T-cell (primary cell): ENCODE measurements at regions not wholly inside any gene's neighbourhood (a gene's known extent, or its start where the extent isn't known, plus 50 kb on each side); places are given as distances from the start of the nearest gene placed in this dataset.
"Not testable (repeated sequence)": the region's sequence is repeated elsewhere in the genome, so short reads cannot be mapped to it uniquely, and the experiment has no call there.

ENCODE experiments used
- ATAC-seq, 4 experiments: fragments of 200-7000 bp in 3 of 4; fragments of 150-1000 bp in 1 of 4; cut with Tn5 transposase; replicated peaks in 1 of 4; 1 replicate in 3 of 4; 2 replicates in 1 of 4; pipeline ENCODE4 v1.10.0; 2021; ENCODE audit warnings: moderate library complexity in 3 of 4, mild to moderate bottlenecking in 2 of 4, moderate number of reproducible peaks in 1 of 4
- CTCF ChIA-PET, 2 donors: fragments of 300-600 bp; sonication (Branson Sonifier 250); formaldehyde crosslinking; loops; one replicate each; lab custom pipeline; 2022; ENCODE audit warnings: antibody characterized with exemption in 2 of 2; lab: Charles Lee
- POLR2A ChIA-PET, 2 donors: fragments of 300-600 bp; sonication (Branson Sonifier 250); formaldehyde crosslinking; loops; one replicate each; lab custom pipeline; 2022; ENCODE audit warnings: antibody characterized with exemption in 2 of 2; lab: Charles Lee
- DNase-seq, 35 experiments: peaks; one replicate each; pipeline versions ENCODE4 v3.0.0 to v3.0.0-alpha.2; 2013 to 2023
- H3K27ac ChIP-seq: one replicate; pipeline ENCODE4 v1.5.1; 2013; ENCODE audit warnings: low read length
- H3K27me3 ChIP-seq, 2 experiments: replicated peaks in 1 of 2; 1 replicate in 1 of 2; 2 replicates in 1 of 2; pipeline versions ENCODE4 v1.6.1 to v1.7.0; 2013; ENCODE audit warnings: low read length in 1 of 2, mixed read lengths in 1 of 2; ENCODE audit not compliant: control insufficient read depth in 2 of 2, insufficient read depth in 2 of 2; ENCODE audit errors: extremely low read depth in 1 of 2
- H3K36me3 ChIP-seq, 2 donors: 1 replicate in 1 of 2; 2 replicates in 1 of 2; pipeline versions ENCODE4 v1.6.1 to v1.7.0; 2013; ENCODE audit warnings: low read length in 1 of 2; ENCODE audit not compliant: control insufficient read depth in 2 of 2, insufficient read depth in 1 of 2; ENCODE audit errors: extremely low read depth in 1 of 2
- H3K4me1 ChIP-seq, 2 experiments: 1 replicate in 1 of 2; 2 replicates in 1 of 2; pipeline versions ENCODE4 v1.6.1 to v1.7.0; 2013; ENCODE audit warnings: low read length in 2 of 2, mixed read lengths in 1 of 2; ENCODE audit not compliant: insufficient read depth in 2 of 2, control insufficient read depth in 1 of 2; ENCODE audit errors: extremely low read depth in 1 of 2
- H3K4me3 ChIP-seq, 2 donors: 1 replicate in 1 of 2; 2 replicates in 1 of 2; pipeline versions ENCODE4 v1.5.1 to v1.7.0; 2013; ENCODE audit warnings: mild to moderate bottlenecking in 2 of 2, low read length in 1 of 2, moderate library complexity in 1 of 2; ENCODE audit not compliant: control insufficient read depth in 1 of 2; ENCODE audit errors: extremely low read depth in 1 of 2
- H3K9me3 ChIP-seq: 2 replicates; pipeline ENCODE4 v1.7.0; 2013
- H3K27ac Mint-ChIP-seq, 2 donors: one replicate each; pipeline ENCODE4 v1.8.0; 2020 to 2021; ENCODE audit warnings: mild to moderate bottlenecking in 2 of 2, mixed read lengths in 2 of 2
- H3K27me3 Mint-ChIP-seq, 2 donors: one replicate each; pipeline ENCODE4 v1.8.0; 2021 to 2022; ENCODE audit warnings: mixed read lengths in 2 of 2
- H3K36me3 Mint-ChIP-seq: one replicate; pipeline ENCODE4 v1.8.0; 2021; ENCODE audit warnings: mixed read lengths
- H3K4me1 Mint-ChIP-seq, 3 donors: one replicate each; pipeline ENCODE4 v1.8.0; 2020 to 2022; ENCODE audit warnings: mixed read lengths in 3 of 3, mild to moderate bottlenecking in 1 of 3
- H3K4me3 Mint-ChIP-seq, 3 donors: one replicate each; pipeline ENCODE4 v1.8.0; 2020 to 2022; ENCODE audit warnings: mild to moderate bottlenecking in 3 of 3, mixed read lengths in 3 of 3, moderate library complexity in 3 of 3
- H3K9me3 Mint-ChIP-seq, 3 donors: one replicate each; pipeline ENCODE4 v1.8.0; 2020 to 2022; ENCODE audit warnings: mixed read lengths in 3 of 3
- WGBS: methylation state at CpG from one replicate; pipeline ENCODE4 v1.1.5; 2013; ENCODE audit warnings: missing lambda C conversion rate; ENCODE audit not compliant: insufficient coverage; 5-methylcytosine and 5-hydroxymethylcytosine counted together

- Histone ChIP-seq H3K4me1 (no peaks in the 10 kb centered on the region), H3K4me3 (no peak overlapping the region), H3K9me3 (no peaks in the 10 kb centered on the region), H3K36me3 (no peaks in the 10 kb centered on the region), H3K27me3 (no peaks in the 10 kb centered on the region), H3K27ac (no peak overlapping the region)
- ChIA-PET CTCF (interaction anchor here in 1 of 2 donors (0.7 kb wide), 1 partner anchor 15 kb away, joined by 3 read pairs; no protein-coding TSS in a partner anchor), POLR2A (no interaction called here)
- H3K36me3 Mint-ChIP-seq: no peaks in the 10 kb centered on the region
- DNase-seq (no peak), ATAC-seq (no peak)
- WGBS: 40% methylated on average over 1 of the region's 3 CpGs
- no peak overlapping the region for H3K4me3 Mint-ChIP-seq
- no peak overlapping the region for H3K27ac Mint-ChIP-seq
- H3K9me3 Mint-ChIP-seq: peaks cover 0 to 11% (median 3%) of the 10 kb centered on the region in 3 donors
- no peaks in the 10 kb centered on the region for H3K27me3 Mint-ChIP-seq
- no peaks in the 10 kb centered on the region for H3K4me1 Mint-ChIP-seq
Measured at GRCh38 chr4:103948244-103949018, 228.6 kb upstream of the TACR3 start.

GRCh38 chr4:103947617-103948016 is 227.8 kb upstream of the TACR3 start:
- H3K4me3 Mint-ChIP-seq: no peak overlapping the region
- H3K27me3 Mint-ChIP-seq: no peaks in the 10 kb centered on the region
- no peak overlapping the region for H3K4me3 ChIP-seq
- peaks cover 0 to 3% (median 3%) of the 10 kb centered on the region in 3 donors for H3K9me3 Mint-ChIP-seq
- ATAC-seq (no peak), DNase-seq (no peak)
- no peak overlapping the region for H3K27ac Mint-ChIP-seq
- H3K36me3 ChIP-seq: no peaks in the 10 kb centered on the region
- ChIA-PET POLR2A (no interaction called here), CTCF (interaction anchor here in 1 of 2 donors (0.7 kb wide), 1 partner anchor 14 kb away, joined by 3 read pairs; no protein-coding TSS in a partner anchor)
- no peaks in the 10 kb centered on the region for H3K4me1 Mint-ChIP-seq
- no peaks in the 10 kb centered on the region for H3K27me3 ChIP-seq
- no peaks in the 10 kb centered on the region for H3K9me3 ChIP-seq
- H3K4me1 ChIP-seq: no peaks in the 10 kb centered on the region
- WGBS: 63% methylated on average over 1 of the region's 1 CpG
- no peak overlapping the region for H3K27ac ChIP-seq
- H3K36me3 Mint-ChIP-seq: no peaks in the 10 kb centered on the region

- H3K4me1 Mint-ChIP-seq, H3K36me3 ChIP-seq, H3K4me3 Mint-ChIP-seq, POLR2A ChIA-PET, H3K4me1 ChIP-seq, H3K9me3 ChIP-seq, H3K27me3 Mint-ChIP-seq, CTCF ChIA-PET, H3K27ac Mint-ChIP-seq, H3K4me3 ChIP-seq, H3K36me3 Mint-ChIP-seq, H3K27ac ChIP-seq, DNase-seq, H3K9me3 Mint-ChIP-seq, H3K27me3 ChIP-seq, ATAC-seq: not testable (repeated sequence)
- WGBS: 75% methylated on average over 1 of the region's 3 CpGs
Measured at GRCh38 chr4:103946621-103947268, 227.0 kb upstream of the TACR3 start.

GRCh38 chr4:103938488-103938887 is 218.7 kb upstream of the TACR3 start:
- ATAC-seq (no peak), DNase-seq (no peak)
- Mint-ChIP-seq H3K4me1 (no peaks in the 10 kb centered on the region), H3K4me3 (no peak overlapping the region), H3K27ac (no peak overlapping the region), H3K9me3 (no peaks in the 10 kb centered on the region), H3K27me3 (no peaks in the 10 kb centered on the region), H3K36me3 (no peaks in the 10 kb centered on the region)
- ChIA-PET CTCF (no interaction called here), POLR2A (no interaction called here)
- WGBS: 94% methylated on average over 2 of the region's 4 CpGs
- Histone ChIP-seq H3K4me3 (no peak overlapping the region), H3K27ac (no peak overlapping the region), H3K36me3 (no peaks in the 10 kb centered on the region), H3K27me3 (no peaks in the 10 kb centered on the region), H3K9me3 (no peaks in the 10 kb centered on the region), H3K4me1 (no peaks in the 10 kb centered on the region)

- CTCF ChIA-PET: no interaction called here
- no peak overlapping the region for H3K27ac ChIP-seq
- H3K4me1 Mint-ChIP-seq: no peaks in the 10 kb centered on the region
- no peak overlapping the region for H3K4me3 Mint-ChIP-seq
- no peaks in the 10 kb centered on the region for H3K36me3 Mint-ChIP-seq
- no peak for ATAC-seq
- no peaks in the 10 kb centered on the region for H3K27me3 Mint-ChIP-seq
- DNase-seq: no peak
- H3K36me3 ChIP-seq: no peaks in the 10 kb centered on the region
- POLR2A ChIA-PET: no interaction called here
- H3K9me3 ChIP-seq: no peaks in the 10 kb centered on the region
- WGBS: 94% methylated on average over 21 of the region's 26 CpGs
- H3K4me1 ChIP-seq: no peaks in the 10 kb centered on the region
- no peaks in the 10 kb centered on the region for H3K27me3 ChIP-seq
- no peak overlapping the region for H3K4me3 ChIP-seq
- H3K27ac Mint-ChIP-seq: no peak overlapping the region
- H3K9me3 Mint-ChIP-seq: no peaks in the 10 kb centered on the region
Measured at GRCh38 chr4:103936653-103937145, 216.9 kb upstream of the TACR3 start.

GRCh38 chr4:103934178-103934789 is 214.5 kb upstream of the TACR3 start:
- peak in 1 of 35 experiments; percentile 37 for DNase-seq
- no peaks in the 10 kb centered on the region for H3K4me1 Mint-ChIP-seq
- WGBS: no CpG with 5 or more reads among the region's 2 CpGs
- ChIA-PET CTCF (interaction anchor here in 1 of 2 donors (1.0 kb wide), 1 partner anchor 11 kb away, joined by 3 read pairs; no protein-coding TSS in a partner anchor), POLR2A (no interaction called here)
- H3K27ac Mint-ChIP-seq: no peak overlapping the region
- no peaks in the 10 kb centered on the region for H3K36me3 Mint-ChIP-seq
- H3K27ac ChIP-seq: no peak overlapping the region
- no peaks in the 10 kb centered on the region for H3K9me3 Mint-ChIP-seq
- H3K4me3 Mint-ChIP-seq: no peak overlapping the region
- no peaks in the 10 kb centered on the region for H3K27me3 Mint-ChIP-seq
- H3K27me3 ChIP-seq: no peaks in the 10 kb centered on the region
- no peak for ATAC-seq
- no peaks in the 10 kb centered on the region for H3K36me3 ChIP-seq
- H3K9me3 ChIP-seq: no peaks in the 10 kb centered on the region
- H3K4me3 ChIP-seq: no peak overlapping the region
- H3K4me1 ChIP-seq: no peaks in the 10 kb centered on the region
